RWPE2 (cell line): ENCODE measurements at regions not wholly inside any gene's neighbourhood (a gene's known extent, or its start where the extent isn't known, plus 50 kb on each side); places are given as distances from the start of the nearest gene placed in this dataset.

Experiments
- ATAC-seq: fragments of 200-7000 bp; cut with Tn5 transposase; 3 replicates; pipeline ENCODE4 v1.9.1; 2021; ENCODE audit warnings: low read depth
- DNase-seq: peaks from one replicate; pipeline ENCODE4 v3.0.0-alpha.2; 2020; ENCODE audit warnings: low spot score
- H3K27ac ChIP-seq: fragments of 450-650 bp; 2 replicates; pipeline ENCODE4 v1.5.1; 2017; ENCODE audit warnings: mild to moderate bottlenecking; ENCODE audit not compliant: poor library complexity, severe bottlenecking
- H3K27me3 ChIP-seq: fragments of 250-450 bp; sonication (Bioruptor Pico); 2 replicates; pipeline ENCODE4 v1.5.1; 2021; ENCODE audit warnings: mild to moderate bottlenecking, moderate library complexity; ENCODE audit not compliant: insufficient read depth, poor library complexity, severe bottlenecking
- H3K36me3 ChIP-seq: fragments of 250-450 bp; sonication (Bioruptor Pico); 2 replicates; pipeline ENCODE4 v1.5.1; 2020; ENCODE audit warnings: low read depth, mild to moderate bottlenecking, moderate library complexity
- H3K4me1 ChIP-seq: fragments of 250-450 bp; sonication (Bioruptor Pico); 2 replicates; pipeline ENCODE4 v1.5.1; 2021; ENCODE audit warnings: mild to moderate bottlenecking, moderate library complexity; ENCODE audit not compliant: insufficient read depth, poor library complexity, severe bottlenecking
- H3K4me3 ChIP-seq: fragments of 250-450 bp; sonication (Bioruptor Pico); 2 replicates; pipeline ENCODE4 v1.5.1; 2021; ENCODE audit warnings: mild to moderate bottlenecking, moderate library complexity; ENCODE audit not compliant: severe bottlenecking
- H3K9me3 ChIP-seq: fragments of 250-450 bp; sonication (Bioruptor Pico); 2 replicates; pipeline ENCODE4 v1.5.1; 2021; ENCODE audit warnings: mild to moderate bottlenecking, moderate library complexity; ENCODE audit not compliant: severe bottlenecking
- CTCF ChIP-seq: fragments of 450-650 bp; IDR thresholded peaks from one replicate; pipeline ENCODE4 v1.5.1; 2017; ENCODE audit warnings: mild to moderate bottlenecking, moderate library complexity; ENCODE audit not compliant: poor library complexity, severe bottlenecking

GRCh38 chr4:134278675-134279074 lies 77.1 kb upstream of the PABPC4L start:
- Histone ChIP-seq H3K9me3 (no peaks in the 10 kb centered on the region), H3K4me1 (no peaks in the 10 kb centered on the region), H3K36me3 (no peaks in the 10 kb centered on the region), H3K4me3 (no peak overlapping the region), H3K27ac (no peak overlapping the region), H3K27me3 (peaks cover 3% of the 10 kb centered on the region)
- ATAC-seq, result no peak
- no peak for DNase-seq
- TF ChIP-seq CTCF, result no peak

- Histone ChIP-seq H3K9me3 (no peaks in the 10 kb centered on the region), H3K4me3 (no peak overlapping the region), H3K4me1 (no peaks in the 10 kb centered on the region), H3K27ac (no peak overlapping the region), H3K27me3 (no peaks in the 10 kb centered on the region), H3K36me3 (no peaks in the 10 kb centered on the region)
- TF ChIP-seq CTCF, result no peak
- no peak for ATAC-seq
- no peak for DNase-seq
Observed at GRCh38 chr4:134276476-134276875, 74.9 kb upstream of the PABPC4L start.

GRCh38 chr4:134260126-134260525 lies 58.5 kb upstream of the PABPC4L start:
- ATAC-seq, result no peak
- Histone ChIP-seq H3K36me3 (no peaks in the 10 kb centered on the region), H3K4me3 (no peak overlapping the region)

More at GRCh38 chr4:134260126-134260525, 58.5 kb upstream of the PABPC4L start:
- no peak for DNase-seq
- TF ChIP-seq CTCF, result no peak
- H3K4me1 ChIP-seq, result no peaks in the 10 kb centered on the region
- no peaks in the 10 kb centered on the region for H3K9me3 ChIP-seq
- H3K27me3 ChIP-seq, result no peaks in the 10 kb centered on the region
- H3K27ac ChIP-seq, result no peak overlapping the region
